ENCODE measurements at regions not wholly inside any gene's neighbourhood (a gene's known extent, or its start where the extent isn't known, plus 50 kb on each side); places are given as distances from the start of the nearest gene placed in this dataset.

DNA sequence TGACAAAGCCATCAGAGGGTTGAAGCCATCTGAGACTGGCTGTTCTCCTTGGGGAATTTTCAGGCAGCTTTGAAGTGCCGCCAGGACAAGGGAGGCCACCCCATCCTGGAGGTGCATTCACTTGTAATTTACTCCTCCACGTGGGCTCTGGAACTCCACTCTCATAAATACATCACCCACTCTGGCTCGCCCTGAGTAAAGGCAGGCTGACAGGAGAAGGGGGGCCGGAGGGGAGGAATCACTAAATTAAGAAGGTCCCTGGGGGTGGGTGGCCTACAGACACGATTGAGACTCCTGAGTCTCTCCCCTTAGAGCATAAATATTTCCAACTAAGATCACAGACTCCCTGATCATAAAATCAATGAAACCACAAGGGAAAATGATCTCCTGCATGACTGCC, 56.3 kb upstream of the HNF1B start:
- TF ChIP-seq, protein P1, sequence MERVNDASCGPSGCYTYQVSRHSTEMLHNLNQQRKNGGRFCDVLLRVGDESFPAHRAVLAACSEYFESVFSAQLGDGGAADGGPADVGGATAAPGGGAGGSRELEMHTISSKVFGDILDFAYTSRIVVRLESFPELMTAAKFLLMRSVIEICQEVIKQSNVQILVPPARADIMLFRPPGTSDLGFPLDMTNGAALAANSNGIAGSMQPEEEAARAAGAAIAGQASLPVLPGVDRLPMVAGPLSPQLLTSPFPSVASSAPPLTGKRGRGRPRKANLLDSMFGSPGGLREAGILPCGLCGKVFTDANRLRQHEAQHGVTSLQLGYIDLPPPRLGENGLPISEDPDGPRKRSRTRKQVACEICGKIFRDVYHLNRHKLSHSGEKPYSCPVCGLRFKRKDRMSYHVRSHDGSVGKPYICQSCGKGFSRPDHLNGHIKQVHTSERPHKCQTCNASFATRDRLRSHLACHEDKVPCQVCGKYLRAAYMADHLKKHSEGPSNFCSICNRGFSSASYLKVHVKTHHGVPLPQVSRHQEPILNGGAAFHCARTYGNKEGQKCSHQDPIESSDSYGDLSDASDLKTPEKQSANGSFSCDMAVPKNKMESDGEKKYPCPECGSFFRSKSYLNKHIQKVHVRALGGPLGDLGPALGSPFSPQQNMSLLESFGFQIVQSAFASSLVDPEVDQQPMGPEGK (CRISPR knock-in tag; IDR thresholded peaks at IDR 0.05; ENCODE audit: borderline replicate concordance): no peak
- TF ChIP-seq BACH2 (CRISPR knock-in tag; IDR thresholded peaks at IDR 0.05; ENCODE audit: borderline replicate concordance) (no peak), ISL1 (CRISPR knock-in tag; IDR thresholded peaks at IDR 0.05) (no peak), SNAI2 (CRISPR knock-in tag; IDR thresholded peaks at IDR 0.05) (no peak), TOX (CRISPR knock-in tag; IDR thresholded peaks at IDR 0.05; ENCODE audit: borderline replicate concordance) (no peak), ARNTL (CRISPR knock-in tag; IDR thresholded peaks at IDR 0.05; ENCODE audit: borderline replicate concordance, low read depth) (no peak), ZNF565 (CRISPR knock-in tag; conservative IDR thresholded peaks at IDR 0.05; ENCODE audit: low read depth) (no peak), ESRRG (CRISPR knock-in tag; IDR thresholded peaks at IDR 0.05) (no peak), ZC3H10 (CRISPR knock-in tag; IDR thresholded peaks at IDR 0.05) (no peak), RARB (CRISPR knock-in tag; IDR thresholded peaks at IDR 0.05) (no peak)
- TF ChIP-seq, protein P2, sequence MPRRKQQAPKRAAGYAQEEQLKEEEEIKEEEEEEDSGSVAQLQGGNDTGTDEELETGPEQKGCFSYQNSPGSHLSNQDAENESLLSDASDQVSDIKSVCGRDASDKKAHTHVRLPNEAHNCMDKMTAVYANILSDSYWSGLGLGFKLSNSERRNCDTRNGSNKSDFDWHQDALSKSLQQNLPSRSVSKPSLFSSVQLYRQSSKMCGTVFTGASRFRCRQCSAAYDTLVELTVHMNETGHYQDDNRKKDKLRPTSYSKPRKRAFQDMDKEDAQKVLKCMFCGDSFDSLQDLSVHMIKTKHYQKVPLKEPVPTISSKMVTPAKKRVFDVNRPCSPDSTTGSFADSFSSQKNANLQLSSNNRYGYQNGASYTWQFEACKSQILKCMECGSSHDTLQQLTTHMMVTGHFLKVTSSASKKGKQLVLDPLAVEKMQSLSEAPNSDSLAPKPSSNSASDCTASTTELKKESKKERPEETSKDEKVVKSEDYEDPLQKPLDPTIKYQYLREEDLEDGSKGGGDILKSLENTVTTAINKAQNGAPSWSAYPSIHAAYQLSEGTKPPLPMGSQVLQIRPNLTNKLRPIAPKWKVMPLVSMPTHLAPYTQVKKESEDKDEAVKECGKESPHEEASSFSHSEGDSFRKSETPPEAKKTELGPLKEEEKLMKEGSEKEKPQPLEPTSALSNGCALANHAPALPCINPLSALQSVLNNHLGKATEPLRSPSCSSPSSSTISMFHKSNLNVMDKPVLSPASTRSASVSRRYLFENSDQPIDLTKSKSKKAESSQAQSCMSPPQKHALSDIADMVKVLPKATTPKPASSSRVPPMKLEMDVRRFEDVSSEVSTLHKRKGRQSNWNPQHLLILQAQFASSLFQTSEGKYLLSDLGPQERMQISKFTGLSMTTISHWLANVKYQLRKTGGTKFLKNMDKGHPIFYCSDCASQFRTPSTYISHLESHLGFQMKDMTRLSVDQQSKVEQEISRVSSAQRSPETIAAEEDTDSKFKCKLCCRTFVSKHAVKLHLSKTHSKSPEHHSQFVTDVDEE (CRISPR knock-in tag; IDR thresholded peaks at IDR 0.05): no peak
- TF ChIP-seq, protein P3, sequence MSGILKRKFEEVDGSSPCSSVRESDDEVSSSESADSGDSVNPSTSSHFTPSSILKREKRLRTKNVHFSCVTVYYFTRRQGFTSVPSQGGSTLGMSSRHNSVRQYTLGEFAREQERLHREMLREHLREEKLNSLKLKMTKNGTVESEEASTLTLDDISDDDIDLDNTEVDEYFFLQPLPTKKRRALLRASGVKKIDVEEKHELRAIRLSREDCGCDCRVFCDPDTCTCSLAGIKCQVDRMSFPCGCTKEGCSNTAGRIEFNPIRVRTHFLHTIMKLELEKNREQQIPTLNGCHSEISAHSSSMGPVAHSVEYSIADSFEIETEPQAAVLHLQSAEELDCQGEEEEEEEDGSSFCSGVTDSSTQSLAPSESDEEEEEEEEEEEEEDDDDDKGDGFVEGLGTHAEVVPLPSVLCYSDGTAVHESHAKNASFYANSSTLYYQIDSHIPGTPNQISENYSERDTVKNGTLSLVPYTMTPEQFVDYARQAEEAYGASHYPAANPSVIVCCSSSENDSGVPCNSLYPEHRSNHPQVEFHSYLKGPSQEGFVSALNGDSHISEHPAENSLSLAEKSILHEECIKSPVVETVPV (CRISPR knock-in tag; IDR thresholded peaks at IDR 0.05): no peak
